ENCODE measurements at regions not wholly inside any gene's neighbourhood (a gene's known extent, or its start where the extent isn't known, plus 50 kb on each side); places are given as distances from the start of the nearest gene placed in this dataset.

- DNase-seq: no peak
Observed at GRCh38 chr2:70036290-70036689, 51.0 kb upstream of the PCBP1 start.

GRCh38 chr2:70035344-70035844 lies 51.9 kb upstream of the PCBP1 start:
- no peak for DNase-seq

DNA sequence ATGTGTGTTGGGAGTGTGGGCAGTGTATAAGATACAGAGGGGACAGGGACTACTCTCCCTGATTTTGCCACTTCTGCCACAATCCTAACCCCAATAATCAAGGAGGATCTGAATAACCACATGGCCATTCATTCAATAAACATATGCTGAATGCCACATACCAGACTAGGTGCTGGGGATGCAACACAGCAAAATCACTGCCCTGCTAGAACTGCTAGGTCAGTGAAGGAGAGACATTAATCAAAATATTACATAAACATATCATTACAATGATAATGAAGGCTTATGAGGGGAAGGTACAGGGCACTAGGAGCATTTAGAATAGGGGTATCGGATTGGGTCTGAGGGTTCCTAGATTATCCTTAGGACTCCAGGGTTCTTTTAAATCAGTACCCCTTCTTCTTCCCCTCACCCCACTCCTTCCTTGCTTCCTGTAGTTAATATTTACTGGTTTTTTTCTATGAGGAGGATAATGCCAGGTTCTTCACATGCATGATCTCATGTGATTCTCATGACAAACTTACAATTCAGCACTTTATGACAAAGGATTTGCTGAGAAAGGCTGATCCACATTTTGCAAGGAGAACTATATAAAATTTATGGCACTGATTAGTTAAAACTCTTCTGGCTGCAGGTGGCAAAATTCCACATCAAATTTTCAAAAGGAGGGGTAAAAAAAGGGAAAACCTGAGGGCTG lies 56.4 kb upstream of the PCBP1 start:
- DNase-seq: no peak

DNA sequence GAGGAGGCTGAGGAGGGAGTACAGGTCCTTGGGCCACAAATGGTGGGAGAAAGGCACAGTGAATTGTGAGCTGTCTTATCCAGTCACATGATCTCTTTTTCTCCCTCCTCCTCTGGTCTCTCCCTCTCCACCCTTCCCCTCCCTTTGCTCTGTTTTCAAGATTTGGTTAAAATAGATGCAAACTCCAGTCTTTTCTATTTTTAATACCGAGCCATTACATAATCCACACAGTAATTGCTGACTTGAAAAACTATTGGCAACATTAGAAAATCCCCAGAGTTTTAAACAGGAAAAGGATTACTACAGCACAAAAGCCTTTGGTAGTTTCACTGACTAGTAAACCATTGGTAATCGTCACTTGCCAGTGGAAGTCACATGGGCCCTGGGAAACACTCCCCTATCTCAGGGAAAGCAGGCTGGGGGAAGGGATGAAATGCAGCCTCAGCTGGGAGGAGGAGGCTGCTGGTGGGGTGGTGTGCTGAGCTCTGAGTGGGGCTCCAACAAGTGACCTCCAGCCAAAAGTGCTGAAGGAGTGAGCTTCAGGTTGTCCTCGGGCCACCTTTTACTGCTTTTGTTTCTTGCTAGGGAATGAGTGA lies 57.4 kb upstream of the PCBP1 start:
- peak; percentile 21 to 34 for DNase-seq

- no peak for DNase-seq
Observed at GRCh38 chr2:70024284-70024683, 62.9 kb upstream of the ASPRV1 start.

DNA sequence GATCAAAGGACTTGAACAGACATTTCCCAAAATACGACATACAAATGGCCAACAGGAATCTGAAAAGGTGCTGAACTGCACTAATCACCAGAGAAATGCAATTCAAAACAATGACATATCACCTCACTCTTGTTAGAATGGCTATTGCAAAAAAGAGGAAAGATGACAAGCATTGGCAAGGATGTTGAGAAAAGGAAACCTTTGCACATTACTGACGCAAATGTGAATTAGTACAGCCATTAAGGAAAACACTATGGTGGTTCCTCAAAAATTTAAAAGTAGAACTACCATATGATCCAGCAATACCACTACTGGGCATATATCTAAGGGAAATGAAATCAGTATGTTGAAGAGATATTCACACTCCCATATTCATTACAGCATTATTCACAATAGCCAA lies 57.7 kb upstream of the ASPRV1 start:
- DNase-seq: no peak

DNA sequence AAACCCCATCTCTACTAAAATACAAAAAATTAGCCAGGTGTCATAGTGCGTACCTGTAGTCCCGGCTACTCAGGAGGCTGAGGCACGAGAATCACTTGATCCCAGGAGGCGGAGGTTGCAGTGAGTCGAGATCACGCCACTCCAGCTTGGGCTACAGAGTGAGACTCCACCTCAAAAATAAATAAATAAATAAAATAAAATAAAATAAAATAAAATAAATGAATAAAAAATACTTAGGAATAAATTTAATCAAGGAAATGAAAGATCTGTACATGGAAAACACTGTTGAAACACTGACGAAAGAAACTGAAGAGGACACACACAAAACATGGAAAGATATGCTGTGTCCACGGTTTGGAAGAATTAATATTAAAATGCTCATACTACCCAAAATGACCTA lies 56.5 kb upstream of the ASPRV1 start:
- no peak for DNase-seq

DNA sequence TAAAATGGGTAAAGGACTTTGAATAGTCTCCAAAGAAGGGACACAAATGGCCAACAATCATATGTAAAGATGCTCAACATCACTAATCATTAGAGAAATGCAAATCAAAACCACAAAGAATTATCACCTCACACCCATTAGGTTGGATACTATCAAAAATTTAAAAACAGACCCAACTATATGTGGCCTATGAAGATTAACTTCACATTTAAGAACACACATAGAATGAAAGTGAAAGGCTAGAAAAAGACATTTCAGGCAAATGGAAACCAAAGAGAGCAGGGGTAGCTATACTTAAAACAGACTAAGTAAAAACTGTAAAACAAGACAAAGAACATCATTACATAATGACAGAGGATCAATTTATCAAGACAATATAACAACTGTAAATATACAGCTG lies 53.5 kb upstream of the ASPRV1 start:
- DNase-seq: no peak

DNA sequence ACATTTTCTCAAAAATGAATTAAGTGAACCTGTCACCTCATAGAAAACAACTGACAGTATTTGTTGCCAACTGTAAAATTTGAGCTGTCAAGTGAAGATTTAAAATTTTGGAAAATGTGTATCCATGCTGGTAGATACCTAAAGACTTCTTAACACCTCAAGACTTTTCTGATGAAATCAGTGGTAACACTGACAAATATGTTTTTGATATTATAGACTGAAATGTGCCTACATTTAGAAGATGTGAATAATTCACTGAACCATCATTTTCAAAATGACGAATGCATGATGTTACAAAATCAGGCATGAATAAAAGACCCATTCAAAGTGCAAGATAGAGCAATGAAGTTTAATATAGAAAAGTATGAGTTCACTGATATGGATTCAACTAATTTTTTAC lies 51.5 kb upstream of the ASPRV1 start:
- DNase-seq: no peak

DNA sequence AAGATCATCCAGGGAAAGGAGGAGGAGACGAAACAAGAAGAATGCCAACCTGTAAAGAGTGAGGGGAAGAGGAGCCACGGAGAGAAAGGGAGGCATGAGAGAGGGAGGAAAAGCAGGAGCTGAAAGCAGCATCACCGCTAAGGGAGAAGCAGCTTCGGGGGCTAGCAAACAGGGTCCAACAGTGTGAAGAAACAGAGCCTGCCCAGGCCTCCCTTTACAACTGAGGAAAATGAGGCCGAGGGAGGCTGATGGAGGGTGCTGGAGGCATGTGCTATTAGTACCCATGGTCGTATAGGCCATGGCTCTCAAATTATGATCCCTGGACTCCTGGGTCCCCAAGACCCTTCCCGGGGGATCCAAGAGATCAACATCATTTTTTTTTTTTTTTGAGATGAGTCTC lies 50.4 kb upstream of the ASPRV1 start:
- no peak for DNase-seq

- no peak for DNase-seq
Observed at GRCh38 chr2:70011335-70011734, 49.9 kb upstream of the ASPRV1 start.
